ENCODE measurements at regions not wholly inside any gene's neighbourhood (a gene's known extent, or its start where the extent isn't known, plus 50 kb on each side); places are given as distances from the start of the nearest gene placed in this dataset.

GRCh38 chr5:67720162-67720772, 495.3 kb upstream of the PIK3R1 start:
- no peak overlapping the region for H3K4me3 Mint-ChIP-seq
- H3K9me3 Mint-ChIP-seq: peaks cover 4% of the 10 kb centered on the region; the same call in 1 of the 2 replicates
- no peak overlapping the region for H3K27ac Mint-ChIP-seq
- no peaks in the 10 kb centered on the region for H3K27me3 Mint-ChIP-seq (ENCODE audit: insufficient read depth)
- H3K4me1 Mint-ChIP-seq (ENCODE audit: low read depth): no peaks in the 10 kb centered on the region
- no peak for DNase-seq
- no peak for TF ChIP-seq CTCF (IDR thresholded peaks at IDR 0.05)
- H3K36me3 Mint-ChIP-seq (ENCODE audit: low read depth): no peaks in the 10 kb centered on the region

GRCh38 chr5:67702008-67702407, 505.4 kb upstream of the CD180 start:
- Mint-ChIP-seq H3K4me1 (ENCODE audit: low read depth) (no peaks in the 10 kb centered on the region), H3K36me3 (ENCODE audit: low read depth) (no peaks in the 10 kb centered on the region), H3K27ac (no peak overlapping the region), H3K4me3 (no peak overlapping the region), H3K9me3 (peaks cover 19% of the 10 kb centered on the region), H3K27me3 (ENCODE audit: insufficient read depth) (no peaks in the 10 kb centered on the region; the same call in 1 of the 2 replicates)
- DNase-seq: no peak
- no peak for TF ChIP-seq CTCF (IDR thresholded peaks at IDR 0.05)

GRCh38 chr5:67699560-67699959, 503.0 kb upstream of the CD180 start:
- TF ChIP-seq CTCF (IDR thresholded peaks at IDR 0.05): no peak
- H3K4me1 Mint-ChIP-seq (ENCODE audit: low read depth): no peaks in the 10 kb centered on the region

GRCh38 chr5:67696446-67696845, 499.8 kb upstream of the CD180 start:
- H3K27me3 Mint-ChIP-seq (ENCODE audit: insufficient read depth): no peaks in the 10 kb centered on the region; the same call in 1 of the 2 replicates
- H3K36me3 Mint-ChIP-seq (ENCODE audit: low read depth): no peaks in the 10 kb centered on the region
- no peak overlapping the region for H3K27ac Mint-ChIP-seq
- no peak for TF ChIP-seq CTCF (IDR thresholded peaks at IDR 0.05)
- H3K4me1 Mint-ChIP-seq (ENCODE audit: low read depth): no peaks in the 10 kb centered on the region
- DNase-seq: no peak
- H3K9me3 Mint-ChIP-seq: peaks cover 6% of the 10 kb centered on the region
- no peak overlapping the region for H3K4me3 Mint-ChIP-seq

More at GRCh38 chr5:67699560-67699959, 503.0 kb upstream of the CD180 start:
- H3K36me3 Mint-ChIP-seq (ENCODE audit: low read depth): no peaks in the 10 kb centered on the region
- no peak for DNase-seq
- no peak overlapping the region for H3K27ac Mint-ChIP-seq
- no peaks in the 10 kb centered on the region; the same call in 1 of the 2 replicates for H3K27me3 Mint-ChIP-seq (ENCODE audit: insufficient read depth)
- H3K9me3 Mint-ChIP-seq: peaks cover 19% of the 10 kb centered on the region
- no peak overlapping the region for H3K4me3 Mint-ChIP-seq

GRCh38 chr5:67695369-67695768, 498.8 kb upstream of the CD180 start:
- Mint-ChIP-seq H3K4me3 (no peak overlapping the region), H3K4me1 (ENCODE audit: low read depth) (no peaks in the 10 kb centered on the region), H3K27ac (no peak overlapping the region), H3K9me3 (peaks cover 9% of the 10 kb centered on the region), H3K36me3 (ENCODE audit: low read depth) (no peaks in the 10 kb centered on the region), H3K27me3 (ENCODE audit: insufficient read depth) (no peaks in the 10 kb centered on the region; the same call in 1 of the 2 replicates)
- no peak for TF ChIP-seq CTCF (IDR thresholded peaks at IDR 0.05)
- DNase-seq: no peak

Measured in HFFc6 (cell line).